NCI-H460 (cell line): ENCODE measurements at regions not wholly inside any gene's neighbourhood (a gene's known extent, or its start where the extent isn't known, plus 50 kb on each side); places are given as distances from the start of the nearest gene placed in this dataset.

Experiments
- DNase-seq: peaks from one replicate; pipeline ENCODE4 v3.0.0-alpha.2; 2016; ENCODE audit warnings: low read depth; ENCODE audit errors: extremely low read depth

- DNase-seq: no peak
Measured at GRCh38 chr13:44170731-44171130, 202.9 kb upstream of the SERP2 start.

- no peak for DNase-seq
Measured at GRCh38 chr13:44171156-44171555, 202.5 kb upstream of the SERP2 start.

DNA sequence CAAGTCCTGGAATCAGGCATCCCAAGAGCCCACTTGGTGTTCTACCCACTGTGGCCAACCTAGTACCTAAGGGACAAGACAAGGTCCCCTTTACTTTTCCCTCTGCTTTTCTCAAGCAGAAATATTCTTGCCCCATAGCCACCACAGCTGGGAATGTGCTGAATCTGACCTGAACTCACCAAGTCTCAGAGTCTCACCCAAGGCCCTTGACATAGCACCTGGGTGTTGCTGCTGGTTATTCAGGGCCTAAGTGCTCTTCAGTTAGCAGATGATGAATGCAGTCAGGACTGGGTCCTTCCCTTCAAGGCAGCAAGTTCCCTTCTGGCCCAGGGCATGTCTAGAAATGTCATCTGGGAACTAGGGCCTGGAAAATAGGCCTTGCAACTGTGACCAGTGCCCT is 201.8 kb upstream of the SERP2 start:
- no peak for DNase-seq

- no peak for DNase-seq
Measured at GRCh38 chr13:44172281-44172810, 201.3 kb upstream of the SERP2 start.

DNA sequence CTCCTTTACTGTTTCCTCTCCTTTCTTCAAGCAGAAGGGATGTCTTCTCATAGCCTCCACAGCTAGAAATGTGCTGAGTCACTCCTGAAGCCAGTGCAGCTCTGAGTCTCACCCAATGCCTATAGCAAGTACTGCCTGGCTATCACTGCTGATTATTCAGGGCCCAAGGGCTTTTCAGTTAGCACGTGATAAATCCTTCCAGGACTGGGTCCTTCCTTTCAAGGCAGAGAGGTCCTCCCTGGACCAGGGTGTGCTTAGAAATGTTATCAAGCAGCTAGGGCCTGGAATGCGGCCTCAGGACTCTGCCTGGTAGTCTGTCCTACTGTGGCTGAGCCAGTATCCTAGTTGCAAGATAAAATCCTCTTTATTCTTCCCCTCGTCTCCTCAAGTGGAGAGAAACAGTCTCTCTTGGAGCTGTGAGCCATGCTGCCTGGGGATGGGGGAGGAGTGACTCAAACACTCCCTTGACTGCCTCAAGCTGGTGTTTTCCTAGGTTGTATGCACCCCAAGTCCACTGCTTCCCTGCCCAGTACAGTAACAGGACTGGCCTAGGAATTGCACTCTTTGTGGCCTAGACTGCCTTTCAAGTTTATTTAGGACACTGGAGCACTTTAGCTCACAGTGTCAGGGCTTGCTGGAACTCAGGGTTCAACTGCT is 198.7 kb upstream of the SERP2 start:
- peak; percentile 60 for DNase-seq

DNA sequence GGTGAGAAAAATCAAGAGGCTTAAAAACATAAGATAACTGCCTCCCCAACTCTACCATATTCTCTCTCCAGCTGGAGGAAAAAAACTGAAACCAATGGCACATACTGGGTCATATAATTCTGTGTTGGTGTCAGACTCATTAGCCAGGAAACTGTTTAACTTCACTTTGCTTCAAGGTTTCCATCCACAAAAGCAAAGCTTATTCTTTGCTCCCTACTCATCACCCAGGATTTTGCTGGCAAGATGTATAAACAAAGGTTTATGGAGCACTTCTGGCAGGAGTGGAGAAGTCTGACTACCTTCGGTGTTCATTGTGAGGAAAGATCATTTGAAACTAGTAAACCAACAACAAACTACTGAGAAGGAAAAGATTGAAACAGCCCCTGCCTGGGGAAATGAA is 197.5 kb upstream of the SERP2 start:
- DNase-seq: no peak

- no peak for DNase-seq
Measured at GRCh38 chr13:44180876-44181536, 192.6 kb upstream of the SERP2 start.

GRCh38 chr13:44181931-44182330 is 191.7 kb upstream of the SERP2 start:
- no peak for DNase-seq

- DNase-seq: no peak
Measured at GRCh38 chr13:44184740-44185139, 188.9 kb upstream of the SERP2 start.

DNA sequence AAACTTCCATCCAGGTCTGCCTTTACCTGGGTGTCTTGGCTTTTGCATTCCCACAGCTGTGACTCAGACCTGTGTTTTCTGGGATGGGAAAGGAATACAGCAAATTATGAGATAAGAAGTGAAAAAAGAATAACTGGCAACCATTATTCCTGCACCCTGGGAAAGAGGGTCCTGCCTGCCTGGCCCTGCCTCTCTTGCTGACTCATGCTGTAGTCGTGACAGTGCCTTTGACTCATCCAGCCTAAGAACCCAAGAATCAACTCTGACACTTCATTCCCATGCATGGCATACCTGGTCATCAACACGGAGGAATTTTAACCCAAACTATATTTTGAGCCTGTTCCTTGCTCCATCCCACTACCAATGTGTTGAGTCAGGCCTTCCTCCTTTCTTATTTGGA is 185.4 kb upstream of the SERP2 start:
- DNase-seq: no peak

DNA sequence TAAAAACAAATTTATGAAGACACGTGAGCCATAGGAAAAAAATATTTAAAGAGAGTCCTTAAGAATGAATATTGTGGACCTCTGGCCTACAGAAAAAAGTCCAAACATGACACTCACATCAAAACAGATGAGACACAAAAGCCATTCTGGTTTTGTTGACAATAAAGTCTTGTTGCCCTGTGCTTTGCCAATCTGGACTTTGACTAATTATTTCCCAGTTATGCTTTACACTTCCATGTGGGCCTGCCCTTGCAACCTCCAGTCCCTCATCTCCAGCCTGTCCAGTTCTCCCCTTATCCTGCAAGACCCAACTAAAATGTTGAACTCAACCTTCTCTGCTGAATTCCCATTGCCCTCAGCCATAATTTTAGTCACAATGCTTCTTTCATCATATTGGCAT is 184.5 kb upstream of the SERP2 start:
- DNase-seq: no peak

DNA sequence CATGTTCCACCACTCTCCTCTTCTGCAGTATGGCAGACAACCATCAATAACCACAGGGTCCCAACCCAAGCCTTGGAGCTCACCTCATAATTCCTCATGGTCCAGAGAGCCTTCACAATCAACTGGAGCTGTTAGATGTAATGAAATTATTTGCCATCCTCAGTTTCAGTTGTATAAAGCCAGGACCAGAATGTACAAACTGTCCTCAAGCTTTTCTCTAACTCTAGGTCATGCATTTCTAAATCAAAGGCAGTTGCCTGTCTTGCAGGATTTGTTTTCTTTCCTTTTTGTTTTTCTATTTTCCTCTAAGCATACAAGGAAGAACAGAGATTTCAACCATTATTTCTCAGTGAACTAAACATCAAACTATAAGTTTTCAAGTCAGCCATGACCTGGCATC is 182.5 kb upstream of the SERP2 start:
- DNase-seq: no peak

DNA sequence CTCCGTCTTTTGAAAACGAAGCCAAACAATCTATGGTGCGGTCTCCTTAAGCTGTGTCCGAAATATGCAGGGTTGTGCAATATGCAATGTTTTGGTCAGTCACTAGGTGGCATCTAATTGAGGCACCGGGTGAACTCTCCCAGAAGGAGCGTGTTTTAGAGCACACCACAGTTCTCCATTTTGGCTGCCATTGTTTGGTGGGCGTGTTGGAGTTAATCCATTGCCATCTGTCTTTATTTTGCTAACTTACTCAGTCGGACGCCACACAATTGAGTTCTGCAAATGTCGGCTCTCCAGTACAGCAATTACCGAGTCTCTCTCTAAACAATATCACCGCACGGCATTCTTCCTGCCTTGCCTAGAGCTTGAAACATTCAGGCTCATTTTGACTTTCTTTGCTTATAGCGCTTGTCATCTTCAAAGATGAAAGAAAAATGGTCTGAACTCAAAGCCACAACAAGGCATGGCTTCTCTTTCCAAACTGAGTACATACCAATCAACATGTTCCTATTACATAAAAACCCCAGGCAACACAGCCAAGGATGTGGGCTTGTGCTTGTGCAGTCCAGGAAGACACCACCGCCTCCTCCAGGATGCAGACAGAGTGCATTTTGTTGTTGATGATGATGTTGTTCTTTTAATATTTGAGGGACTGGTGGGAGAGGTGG is 182.0 kb upstream of the SERP2 start:
- DNase-seq: peak; percentile 68

DNA sequence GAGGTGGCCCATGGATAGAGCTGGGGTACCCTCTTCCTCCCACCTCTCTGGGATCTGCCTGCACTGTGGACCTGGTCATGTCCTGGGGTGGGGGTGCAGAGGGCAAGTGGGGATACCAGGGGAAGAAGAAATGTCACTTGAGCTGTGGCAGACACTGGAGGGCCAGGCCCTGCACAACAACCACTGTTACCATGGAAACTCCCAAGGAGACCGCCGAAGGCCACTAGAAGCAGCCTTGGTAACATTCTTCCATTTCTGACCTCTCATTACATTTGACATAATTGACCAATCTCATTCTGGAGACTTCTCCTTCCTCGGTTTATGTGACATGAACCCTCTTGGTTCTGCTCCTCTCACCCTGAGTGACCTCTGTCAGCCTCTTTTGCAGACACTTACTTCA is 179.9 kb upstream of the SERP2 start:
- DNase-seq: no peak

DNA sequence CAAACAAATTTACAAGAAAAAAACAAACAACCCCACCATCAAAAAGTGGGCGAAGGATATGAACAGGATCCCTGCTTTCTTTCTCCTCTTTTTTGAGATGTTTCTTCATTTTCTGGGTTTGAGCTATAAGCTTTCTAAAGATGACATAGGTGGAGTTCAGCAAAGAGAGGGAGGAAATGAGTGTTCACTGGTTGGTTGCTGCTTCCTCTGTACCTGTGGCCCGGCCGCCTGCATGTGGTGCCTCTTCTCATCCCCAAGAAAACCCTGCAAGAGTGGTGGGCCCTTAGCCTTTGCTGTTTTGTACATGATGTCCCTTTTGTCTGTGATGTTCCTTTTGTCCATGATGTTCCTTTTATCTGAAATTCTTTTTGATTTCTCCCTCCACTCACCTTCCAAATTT is 178.4 kb upstream of the SERP2 start:
- no peak for DNase-seq

DNA sequence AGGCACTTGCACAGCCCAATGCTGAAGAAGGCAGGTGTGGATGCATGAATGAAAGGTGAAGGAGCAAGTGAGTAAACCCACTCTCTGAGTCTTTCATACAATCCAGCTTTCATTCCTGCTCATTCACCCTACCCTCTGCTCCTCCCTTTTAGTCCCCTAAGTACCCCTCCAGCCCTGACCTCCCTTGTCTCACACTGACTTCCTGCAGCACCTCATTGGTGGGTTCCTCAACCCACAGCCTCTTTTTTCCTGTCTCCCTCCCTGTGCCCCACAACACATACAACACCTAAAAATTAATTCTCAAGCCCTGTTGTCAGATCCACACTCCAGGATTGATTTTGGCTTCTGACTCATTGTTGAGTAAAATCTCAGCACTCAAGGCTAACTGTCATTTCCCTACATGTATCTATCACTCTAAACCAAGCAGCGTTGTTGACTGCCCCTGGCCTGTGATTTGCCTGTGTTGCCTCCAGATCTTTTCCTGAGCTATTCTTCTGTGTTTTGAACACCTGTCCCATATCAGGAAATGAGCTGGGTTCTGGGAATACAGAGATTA is 177.3 kb upstream of the SERP2 start:
- DNase-seq: no peak

DNA sequence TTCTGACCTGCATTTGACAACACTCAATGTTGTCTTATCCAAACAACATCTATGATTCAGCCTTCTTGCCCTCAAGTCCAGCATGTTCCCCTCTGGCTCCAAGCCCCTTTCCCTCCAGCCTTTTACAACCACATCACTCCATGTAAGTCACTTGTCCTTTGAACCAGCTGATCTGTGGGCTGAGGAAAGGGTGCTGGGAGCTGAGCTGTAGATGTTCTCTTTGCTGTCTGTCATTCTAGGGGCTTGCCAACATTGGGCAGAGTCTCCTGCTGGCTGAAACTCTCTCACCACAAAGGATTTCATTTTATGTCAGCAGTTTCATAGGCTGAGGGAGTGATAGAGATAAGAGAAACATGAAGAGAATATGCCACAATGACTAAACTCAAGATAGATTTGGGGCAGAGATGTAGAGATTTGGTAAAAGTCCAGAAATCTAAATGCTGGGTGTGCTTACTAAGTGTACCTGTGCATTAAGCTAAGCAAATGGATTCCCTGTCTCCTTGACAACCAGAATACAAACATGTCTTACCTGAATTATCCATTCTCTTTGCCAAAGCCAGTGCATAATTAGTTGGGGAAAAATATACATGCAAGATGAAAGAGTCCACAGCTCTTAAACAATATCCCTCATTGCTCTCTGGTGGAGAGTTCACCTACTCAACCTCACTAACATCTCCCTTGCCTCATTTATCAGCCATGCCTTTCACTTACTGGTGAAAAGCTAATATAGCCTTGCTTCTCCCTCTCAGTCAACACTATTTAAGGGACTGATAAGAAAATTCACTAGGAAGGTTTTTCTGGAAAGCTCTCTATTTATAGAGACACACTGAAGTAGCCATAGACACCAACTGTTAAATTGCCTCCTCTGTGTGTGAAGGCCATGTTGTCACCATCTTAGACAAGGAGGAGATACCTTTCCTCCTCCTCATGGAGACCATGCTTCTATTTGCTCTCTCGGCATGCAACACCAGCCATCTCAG is 175.5 kb upstream of the SERP2 start:
- DNase-seq: no peak

- no peak for DNase-seq
Measured at GRCh38 chr13:44198826-44199225, 174.8 kb upstream of the SERP2 start.

DNA sequence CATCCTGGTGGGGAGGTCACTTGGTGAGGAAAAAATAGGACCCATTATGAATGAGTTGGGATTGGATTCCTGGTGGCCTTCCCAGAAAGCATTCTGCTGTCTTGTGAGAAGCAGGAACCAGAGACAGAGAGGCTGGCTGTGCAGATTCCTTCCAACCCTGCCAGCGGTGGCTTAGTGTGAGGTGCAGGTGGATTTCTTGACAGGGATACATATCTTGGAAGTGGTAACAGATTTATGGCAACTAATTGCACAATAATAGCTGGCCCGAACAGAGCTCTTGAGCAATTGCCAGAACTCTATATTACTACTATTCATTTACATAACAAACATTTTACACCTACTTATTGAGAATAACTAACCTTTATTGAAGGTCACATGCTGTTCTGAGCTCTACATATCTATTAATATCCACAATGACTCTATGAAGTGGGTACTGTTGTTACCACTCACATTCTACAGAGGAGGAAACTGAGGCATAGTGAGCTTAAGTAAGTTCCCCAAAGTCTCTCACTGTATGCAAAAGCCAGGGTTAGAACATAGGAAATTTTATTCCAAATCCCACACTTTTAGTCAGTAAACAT is 173.9 kb upstream of the SERP2 start:
- no peak for DNase-seq

DNA sequence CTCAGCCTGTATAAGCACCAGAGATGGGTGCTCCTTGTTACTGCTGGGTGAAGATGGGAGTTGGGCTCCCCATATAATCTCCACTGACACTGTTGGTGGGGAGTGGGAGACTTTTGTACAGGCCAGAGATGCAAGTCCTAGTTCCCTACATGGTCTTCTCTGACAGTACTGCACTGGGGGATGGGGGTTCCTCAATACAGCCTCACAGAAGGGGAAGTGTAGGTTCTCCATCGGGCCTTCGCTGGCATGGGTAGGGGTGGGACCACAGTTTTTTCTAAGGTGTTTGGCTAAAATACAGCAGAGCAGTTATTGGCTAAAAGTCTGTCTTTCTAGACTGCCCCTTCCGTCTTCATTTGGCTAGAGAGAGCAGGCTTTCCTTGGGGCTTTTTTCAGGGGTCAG is 167.2 kb upstream of the SERP2 start:
- DNase-seq: no peak
